Naive thymus-derived CD4-positive, alpha-beta T cell (primary cell): ENCODE measurements at regions not wholly inside any gene's neighbourhood (a gene's known extent, or its start where the extent isn't known, plus 50 kb on each side); places are given as distances from the start of the nearest gene placed in this dataset.

Source experiments
- ATAC-seq: fragments of 150-1000 bp; cut with Tn5 transposase; 2 replicates; pipeline ENCODE4 v1.10.0; 2021; ENCODE audit warnings: mild to moderate bottlenecking, moderate library complexity
- CTCF ChIA-PET: fragments of 350-600 bp; sonication (Branson Sonifier 250); formaldehyde crosslinking; loops from one replicate; lab custom pipeline; 2021; ENCODE audit warnings: antibody characterized with exemption; lab: Charles Lee
- POLR2A ChIA-PET: fragments of 350-600 bp; sonication (Branson Sonifier 250); formaldehyde crosslinking; loops from one replicate; lab custom pipeline; 2021; ENCODE audit warnings: antibody characterized with exemption, inconsistent platforms; lab: Charles Lee
- DNase-seq, 9 donors: peaks; one replicate each; pipeline versions ENCODE4 v3.0.0 to v3.0.0-alpha.2; 2020 to 2022; ENCODE audit warnings: mixed read lengths in 1 of 9
- H3K27ac ChIP-seq: one replicate; pipeline ENCODE4 v1.7.0; 2013; ENCODE audit warnings: mild to moderate bottlenecking, low read depth, low read length, moderate library complexity
- H3K27me3 ChIP-seq, 2 donors: one replicate each; pipeline ENCODE4 v1.7.0; 2013; ENCODE audit warnings: low read length in 2 of 2, mild to moderate bottlenecking in 2 of 2, moderate library complexity in 2 of 2; ENCODE audit not compliant: control insufficient read depth in 2 of 2, insufficient read depth in 2 of 2
- H3K36me3 ChIP-seq, 3 experiments: 1 replicate in 2 of 3; 2 replicates in 1 of 3; pipeline ENCODE4 v1.7.0; 2013; ENCODE audit warnings: low read length in 3 of 3, mild to moderate bottlenecking in 3 of 3, moderate library complexity in 1 of 3; ENCODE audit not compliant: insufficient read depth in 3 of 3, control insufficient read depth in 2 of 3
- H3K4me1 ChIP-seq, 2 donors: one replicate each; pipeline ENCODE4 v1.7.0; 2013; ENCODE audit warnings: low read length in 2 of 2, mild to moderate bottlenecking in 2 of 2, moderate library complexity in 1 of 2; ENCODE audit not compliant: control insufficient read depth in 2 of 2, insufficient read depth in 2 of 2
- H3K4me3 ChIP-seq: 2 replicates; pipeline ENCODE4 v1.7.0; 2013; ENCODE audit warnings: mild to moderate bottlenecking, low read length
- H3K9me3 ChIP-seq, 3 experiments: 1 replicate in 2 of 3; 2 replicates in 1 of 3; pipeline ENCODE4 v1.7.0; 2013; ENCODE audit warnings: low read length in 3 of 3; ENCODE audit not compliant: control insufficient read depth in 2 of 3
- H3K27ac Mint-ChIP-seq, 9 donors: one replicate each; pipeline ENCODE4 v1.8.0; 2020 to 2022; ENCODE audit warnings: mixed read lengths in 9 of 9, mild to moderate bottlenecking in 8 of 9, moderate library complexity in 5 of 9, inconsistent platforms in 2 of 9
- H3K27me3 Mint-ChIP-seq, 5 donors: one replicate each; pipeline ENCODE4 v1.8.0; 2021 to 2022; ENCODE audit warnings: mixed read lengths in 5 of 5, mild to moderate bottlenecking in 1 of 5
- H3K36me3 Mint-ChIP-seq, 5 donors: one replicate each; pipeline ENCODE4 v1.8.0; 2020 to 2022; ENCODE audit warnings: mixed read lengths in 5 of 5, mild to moderate bottlenecking in 3 of 5, inconsistent platforms in 1 of 5
- H3K4me1 Mint-ChIP-seq, 7 donors: one replicate each; pipeline ENCODE4 v1.8.0; 2020 to 2022; ENCODE audit warnings: mixed read lengths in 7 of 7, mild to moderate bottlenecking in 3 of 7, inconsistent platforms in 1 of 7
- H3K4me3 Mint-ChIP-seq, 10 donors: one replicate each; pipeline ENCODE4 v1.8.0; 2020 to 2022; ENCODE audit warnings: mild to moderate bottlenecking in 10 of 10, mixed read lengths in 10 of 10, moderate library complexity in 6 of 10, inconsistent platforms in 2 of 10
- H3K9me3 Mint-ChIP-seq, 11 donors: one replicate each; pipeline ENCODE4 v1.8.0; 2020 to 2022; ENCODE audit warnings: mixed read lengths in 11 of 11, mild to moderate bottlenecking in 4 of 11, inconsistent platforms in 1 of 11, moderate library complexity in 1 of 11
- intact Hi-C, 2 donors: fragments of 100-400 bp; cut with micrococcal nuclease; formaldehyde crosslinking; loops; one replicate each; pipeline ENCODE4 v1.15.1; 2023

- peaks cover 0 to 6% (median 0%) of the 10 kb centered on the region in 5 donors for H3K36me3 Mint-ChIP-seq
- Histone ChIP-seq H3K4me3 (no peak overlapping the region), H3K4me1 (no peaks in the 10 kb centered on the region), H3K9me3 (no peaks in the 10 kb centered on the region), H3K36me3 (no peaks in the 10 kb centered on the region), H3K27ac (no peak overlapping the region), H3K27me3 (no peaks in the 10 kb centered on the region)
- no peak overlapping the region for H3K4me3 Mint-ChIP-seq
- ATAC-seq (no peak), DNase-seq (no peak)
- peak overlapping the region in 1 of 9 donors; percentile 20 for H3K27ac Mint-ChIP-seq
- H3K27me3 Mint-ChIP-seq: no peaks in the 10 kb centered on the region
- H3K9me3 Mint-ChIP-seq: peaks cover 0 to 10% (median 0%) of the 10 kb centered on the region in 11 donors
- peaks cover 0 to 8% (median 0%) of the 10 kb centered on the region in 7 donors for H3K4me1 Mint-ChIP-seq
- ChIA-PET POLR2A (no interaction called here), CTCF (no interaction called here)
- intact Hi-C loops: no loop called here
Measured at GRCh38 chrX:16518131-16518530, 131.8 kb upstream of the S100G start.

DNA sequence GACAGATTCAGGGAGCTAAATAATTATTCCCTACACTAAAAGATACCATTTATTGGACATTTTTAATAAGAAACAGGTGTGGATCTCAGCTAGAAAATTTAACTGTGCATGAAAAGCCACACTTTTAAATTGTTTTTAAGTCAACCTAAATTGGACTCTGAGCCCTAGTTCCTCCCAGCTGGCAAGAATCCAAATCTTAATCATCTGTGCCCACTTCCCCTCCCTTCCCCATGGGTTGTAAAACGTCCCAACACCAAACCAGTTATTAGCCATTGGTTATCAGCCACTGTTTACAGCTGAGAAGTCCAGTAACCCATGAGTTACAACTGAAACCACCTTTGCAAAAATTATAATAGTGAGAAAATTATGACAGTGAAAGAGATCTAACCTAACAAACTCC, 125.6 kb upstream of the S100G start:
- Mint-ChIP-seq H3K27me3 (no peaks in the 10 kb centered on the region), H3K9me3 (peaks cover 0 to 19% (median 5%) of the 10 kb centered on the region in 11 donors), H3K4me3 (no peak overlapping the region), H3K4me1 (peaks cover 8 to 48% (median 28%) of the 10 kb centered on the region in 7 donors), H3K27ac (peak overlapping the region in 1 of 9 donors; percentile 67), H3K36me3 (peaks cover 0 to 13% (median 0%) of the 10 kb centered on the region in 5 donors)
- Histone ChIP-seq H3K27me3 (no peaks in the 10 kb centered on the region), H3K27ac (no peak overlapping the region), H3K4me3 (no peak overlapping the region), H3K36me3 (no peaks in the 10 kb centered on the region), H3K4me1 (peaks cover 9 to 14% of the 10 kb centered on the region in 2 donors), H3K9me3 (no peaks in the 10 kb centered on the region)
- no peak for DNase-seq
- CTCF ChIA-PET: no interaction called here
- POLR2A ChIA-PET: interaction anchor here (1.2 kb wide), 1 partner anchor 39 kb away, joined by 3 read pairs; no protein-coding TSS in a partner anchor
- no peak for ATAC-seq
- intact Hi-C loops: loop anchor here in 1 of 2 donors (10.0 kb wide), 1 partner anchor 790 kb away; the partner anchor contains the start of gene CA5B

DNA sequence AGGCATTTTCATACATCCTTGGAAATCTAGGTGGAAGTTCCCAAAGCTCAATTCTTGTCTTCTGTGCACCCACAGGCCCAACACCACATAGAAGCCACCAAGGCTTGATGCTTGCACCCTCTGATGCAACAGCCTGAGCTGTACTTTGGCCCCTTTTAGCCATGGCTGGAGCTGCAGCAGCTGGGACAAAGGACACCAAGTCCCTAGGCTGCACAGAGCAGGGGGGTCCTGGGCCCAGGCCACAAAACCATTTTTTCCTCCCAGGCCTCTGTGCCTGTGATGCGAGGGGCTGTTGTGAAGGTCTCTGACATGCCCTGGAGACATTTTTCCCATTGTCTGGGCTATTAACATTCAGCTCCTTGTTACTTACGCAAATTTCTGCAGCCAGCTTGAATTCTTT, 124.0 kb upstream of the S100G start:
- DNase-seq (no peak), ATAC-seq (no peak)
- H3K4me3 ChIP-seq: no peak overlapping the region
- no peaks in the 10 kb centered on the region for H3K9me3 ChIP-seq
- no peaks in the 10 kb centered on the region for H3K27me3 ChIP-seq
- peaks cover 0 to 18% (median 0%) of the 10 kb centered on the region in 5 donors for H3K36me3 Mint-ChIP-seq
- H3K27me3 Mint-ChIP-seq: no peaks in the 10 kb centered on the region
- H3K27ac Mint-ChIP-seq: peak overlapping the region in 1 of 9 donors; percentile 92
- no peaks in the 10 kb centered on the region for H3K36me3 ChIP-seq
- POLR2A ChIA-PET: no interaction called here
- peaks cover 8 to 62% (median 37%) of the 10 kb centered on the region in 7 donors for H3K4me1 Mint-ChIP-seq
- no peak overlapping the region for H3K4me3 Mint-ChIP-seq
- H3K4me1 ChIP-seq: peaks cover 11 to 22% of the 10 kb centered on the region in 2 donors
- peaks cover 0 to 21% (median 5%) of the 10 kb centered on the region in 11 donors for H3K9me3 Mint-ChIP-seq
- CTCF ChIA-PET: interaction anchor here (0.6 to 1.0 kb wide), 2 partner anchors 41 to 98 kb away, joined by 3 read pairs; no protein-coding TSS in a partner anchor
- no peak overlapping the region for H3K27ac ChIP-seq
- intact Hi-C loops: loop anchor here in 1 of 2 donors (10.0 kb wide), 1 partner anchor 791 kb away; the partner anchor contains the start of gene CA5B

- DNase-seq: peak in 8 of 9 donors; percentile 23 to 77 (median 74)
- Histone ChIP-seq H3K36me3 (no peaks in the 10 kb centered on the region), H3K4me3 (no peak overlapping the region), H3K4me1 (peaks cover 11 to 22% of the 10 kb centered on the region in 2 donors), H3K27ac (peak overlapping the region; percentile 57), H3K27me3 (no peaks in the 10 kb centered on the region), H3K9me3 (no peaks in the 10 kb centered on the region)
- Mint-ChIP-seq H3K4me3 (peak overlapping the region; percentile 22 to 76 (median 60)), H3K36me3 (peaks cover 0 to 18% (median 0%) of the 10 kb centered on the region in 5 donors), H3K27me3 (no peaks in the 10 kb centered on the region), H3K4me1 (peaks cover 8 to 60% (median 40%) of the 10 kb centered on the region in 7 donors), H3K27ac (peak overlapping the region; percentile 85 to 96 (median 91)), H3K9me3 (peaks cover 0 to 22% (median 5%) of the 10 kb centered on the region in 11 donors)
- POLR2A ChIA-PET: no interaction called here
- peak; percentile 91 for ATAC-seq
- intact Hi-C loops: loop anchor here (1.0 to 10.0 kb wide), 2 partner anchors 83 to 794 kb away; partner anchors contain the start of gene CA5B (in 1 of the 2)
- CTCF ChIA-PET: interaction anchor here (1.0 to 1.1 kb wide), 2 partner anchors 82 to 93 kb away, joined by 3 to 6 read pairs; no protein-coding TSS in a partner anchor
Measured at GRCh38 chrX:16528620-16529019, 121.3 kb upstream of the S100G start.
